Heart left ventricle (tissue), 13 donors: ENCODE measurements at regions not wholly inside any gene's neighbourhood (a gene's known extent, or its start where the extent isn't known, plus 50 kb on each side); places are given as distances from the start of the nearest gene placed in this dataset.

Source experiments
- POLR2A ChIP-seq, 2 donors: fragments of 450-650 bp; IDR thresholded peaks; one replicate each; pipeline ENCODE4 v1.6.1; 2017; ENCODE audit warnings: antibody characterized with exemption in 2 of 2, mild to moderate bottlenecking in 2 of 2, moderate library complexity in 2 of 2
- TF ChIP-seq, protein P1 (sequence below), 12 donors: fragments of 200-600 bp; sonication (generic) in 4 of 12; IDR thresholded peaks; one replicate each; pipeline versions ENCODE4 v1.5.0 to v1.8.0; 2018 to 2022; ENCODE audit warnings: antibody characterized with exemption in 12 of 12, mild to moderate bottlenecking in 5 of 12
- donor health status: ischemic (EF 13 %, LVEDD 7.1; RV severe dilation, severe dysfunction).
- donor health status: DM: no; HTN: yes; CAD: no.
- donor health status: DM: no; HTN: no; CAD: no.
- donor health status: ischemic (EF 25% LVEDD 6.9; RV normal size, moderate dysfunction).
- donor health status: ischemic (EF 25% LVEDD 5.7; RV mildly dilated, moderate dysfunction).
- donor health status: ischemic (EF 35%, LVEDD 5.7; RV mildly dilated, moderate dysfunction).
- donor health status: nonischemic (EF 11% LVEDD 7.7; RV severe dilation, severe dysfunction).
- donor health status: DM: yes; HTN: yes; CAD: no.
- donor health status: PGD.
- donor health status: ischemic (EF 29% LVEDD 5.4; RV normal size, mild dysfunction).
- donor health status: nonischemic (EF 23%, LVEDD 6.1; RV moderate dilation, normal function).

GRCh38 chr1:115543247-115543646, 98.5 kb upstream of the VANGL1 start:
- TF ChIP-seq, protein P1, sequence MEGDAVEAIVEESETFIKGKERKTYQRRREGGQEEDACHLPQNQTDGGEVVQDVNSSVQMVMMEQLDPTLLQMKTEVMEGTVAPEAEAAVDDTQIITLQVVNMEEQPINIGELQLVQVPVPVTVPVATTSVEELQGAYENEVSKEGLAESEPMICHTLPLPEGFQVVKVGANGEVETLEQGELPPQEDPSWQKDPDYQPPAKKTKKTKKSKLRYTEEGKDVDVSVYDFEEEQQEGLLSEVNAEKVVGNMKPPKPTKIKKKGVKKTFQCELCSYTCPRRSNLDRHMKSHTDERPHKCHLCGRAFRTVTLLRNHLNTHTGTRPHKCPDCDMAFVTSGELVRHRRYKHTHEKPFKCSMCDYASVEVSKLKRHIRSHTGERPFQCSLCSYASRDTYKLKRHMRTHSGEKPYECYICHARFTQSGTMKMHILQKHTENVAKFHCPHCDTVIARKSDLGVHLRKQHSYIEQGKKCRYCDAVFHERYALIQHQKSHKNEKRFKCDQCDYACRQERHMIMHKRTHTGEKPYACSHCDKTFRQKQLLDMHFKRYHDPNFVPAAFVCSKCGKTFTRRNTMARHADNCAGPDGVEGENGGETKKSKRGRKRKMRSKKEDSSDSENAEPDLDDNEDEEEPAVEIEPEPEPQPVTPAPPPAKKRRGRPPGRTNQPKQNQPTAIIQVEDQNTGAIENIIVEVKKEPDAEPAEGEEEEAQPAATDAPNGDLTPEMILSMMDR (IDR thresholded peaks at IDR 0.05): no peak
- TF ChIP-seq POLR2A (IDR thresholded peaks at IDR 0.05): no peak
